ENCODE measurements at regions not wholly inside any gene's neighbourhood (a gene's known extent, or its start where the extent isn't known, plus 50 kb on each side); places are given as distances from the start of the nearest gene placed in this dataset.

DNA sequence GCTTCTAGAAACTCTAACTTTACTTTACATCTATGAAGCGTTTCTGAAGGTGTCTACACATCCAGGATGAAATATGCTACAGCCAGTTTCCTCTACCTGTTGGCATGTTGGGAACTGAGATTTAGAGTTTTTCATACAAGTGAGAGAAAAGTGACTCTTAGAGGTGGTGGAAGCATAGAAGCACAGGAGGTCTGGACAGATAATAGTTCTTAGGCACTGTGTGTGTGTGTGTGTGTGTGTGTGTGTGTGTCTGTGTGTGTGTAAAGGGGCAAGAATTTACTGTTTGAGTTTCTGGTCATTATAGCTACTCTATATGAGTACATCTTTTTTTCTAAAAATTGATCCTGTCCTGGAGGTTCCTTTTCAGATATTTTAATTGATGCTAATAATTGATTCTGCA lies 110.7 kb upstream of the MTPN start:
- no peak overlapping the region for H3K27ac ChIP-seq (ENCODE audit: low read depth, low read length)
- 85% methylated on average over 1 of the region's 1 CpG for WGBS
- 0 out of 2 replicates have a peak, but pooled peaks cover under 1% of the 10 kb centered on the region for H3K9me3 ChIP-seq (ENCODE audit: insufficient read depth, low read depth, low read length)
- H3K4me3 ChIP-seq (ENCODE audit: low read length), result no peak overlapping the region
- no peaks in the 10 kb centered on the region for H3K36me3 ChIP-seq (ENCODE audit: insufficient read depth, low read length)
- H3K9ac ChIP-seq (ENCODE audit: low read depth, low read length), result no peak overlapping the region
- peaks cover 12% of the 10 kb centered on the region; the same call in 1 of the 2 replicates for H3K4me1 ChIP-seq (ENCODE audit: insufficient read depth, low read length)
- H3K27me3 ChIP-seq (ENCODE audit: insufficient read depth, low read length), result no peaks in the 10 kb centered on the region

DNA sequence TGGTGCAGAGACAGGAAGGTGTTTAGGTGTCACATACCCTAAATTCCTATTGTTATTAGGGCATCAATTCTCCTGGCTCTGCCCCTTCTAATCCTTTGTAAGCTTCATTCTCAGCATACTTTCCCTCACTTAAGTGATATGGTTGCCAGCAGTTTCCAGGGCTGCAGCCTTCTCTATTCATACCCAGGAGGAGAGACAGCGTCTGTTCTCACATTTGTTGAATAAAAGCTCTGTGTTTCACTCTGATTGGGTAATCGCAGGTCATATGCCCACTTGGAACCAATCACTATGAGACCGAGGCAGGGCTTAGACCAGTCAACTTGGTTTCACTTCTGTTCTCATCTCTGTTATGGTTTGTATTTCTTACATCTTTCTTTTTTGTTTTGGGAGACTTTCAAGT lies 109.6 kb upstream of the MTPN start:
- peak overlapping the region; percentile 22; the same call in 1 of the 2 replicates for H3K9ac ChIP-seq (ENCODE audit: low read depth, low read length)
- peaks cover 12% of the 10 kb centered on the region; the same call in 1 of the 2 replicates for H3K4me1 ChIP-seq (ENCODE audit: insufficient read depth, low read length)
- WGBS, result 73% methylated on average over 3 of the region's 3 CpGs
- no peaks in the 10 kb centered on the region for H3K9me3 ChIP-seq (ENCODE audit: insufficient read depth, low read depth, low read length)
- peak overlapping the region; percentile 32 for H3K4me3 ChIP-seq (ENCODE audit: low read length)
- no peaks in the 10 kb centered on the region for H3K27me3 ChIP-seq (ENCODE audit: insufficient read depth, low read length)
- H3K27ac ChIP-seq (ENCODE audit: low read depth, low read length), result peak overlapping the region; percentile 42; the same call in 1 of the 2 replicates
- no peaks in the 10 kb centered on the region for H3K36me3 ChIP-seq (ENCODE audit: insufficient read depth, low read length)

DNA sequence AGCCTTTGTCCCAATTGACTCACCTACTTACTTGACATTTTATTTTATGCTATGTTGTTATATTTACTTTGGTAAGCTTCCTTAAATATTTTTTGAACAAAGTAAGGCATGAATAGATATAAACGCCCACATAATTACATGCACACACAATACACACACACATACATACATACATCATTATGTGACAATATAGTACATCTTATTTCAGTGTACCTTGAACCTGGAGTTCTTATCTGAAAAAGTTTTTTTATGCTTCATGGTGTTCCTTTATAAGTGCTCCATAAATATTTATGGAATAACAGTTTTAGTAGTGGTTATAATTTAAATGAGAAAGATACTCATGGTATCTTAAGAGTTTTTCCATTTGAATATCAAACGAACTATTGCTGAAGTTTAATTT lies 102.8 kb upstream of the MTPN start:
- no CpG with 5 or more reads among the region's 2 CpGs for WGBS
- Histone ChIP-seq H3K27ac (ENCODE audit: low read depth, low read length) (no peak overlapping the region), H3K9ac (ENCODE audit: low read depth, low read length) (no peak overlapping the region), H3K27me3 (ENCODE audit: insufficient read depth, low read length) (no peaks in the 10 kb centered on the region), H3K4me1 (ENCODE audit: insufficient read depth, low read length) (no peaks in the 10 kb centered on the region), H3K4me3 (ENCODE audit: low read length) (no peak overlapping the region), H3K9me3 (ENCODE audit: insufficient read depth, low read depth, low read length) (no peaks in the 10 kb centered on the region), H3K36me3 (ENCODE audit: insufficient read depth, low read length) (no peaks in the 10 kb centered on the region)

DNA sequence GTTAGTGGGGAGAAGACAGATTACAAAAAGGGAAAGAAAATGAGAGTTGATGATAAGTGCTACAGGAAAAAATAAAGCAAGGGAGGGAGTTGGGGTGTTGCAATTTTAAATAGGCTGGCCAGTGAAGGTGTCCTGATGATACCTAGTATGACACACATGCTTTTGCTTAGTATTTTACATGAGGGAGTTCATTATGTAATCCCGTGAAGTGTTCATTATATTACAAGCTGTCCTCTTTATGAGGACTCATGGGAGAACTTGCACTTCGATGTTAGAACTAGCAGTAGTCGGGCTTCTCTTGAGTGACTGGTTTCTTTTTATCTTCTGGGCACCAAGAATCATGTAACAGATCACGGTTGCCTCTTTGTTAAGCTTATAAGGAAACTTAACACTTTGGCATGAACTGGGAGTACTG lies 102.3 kb upstream of the MTPN start:
- Histone ChIP-seq H3K4me1 (ENCODE audit: insufficient read depth, low read length) (no peaks in the 10 kb centered on the region), H3K4me3 (ENCODE audit: low read length) (no peak overlapping the region), H3K27ac (ENCODE audit: low read depth, low read length) (no peak overlapping the region), H3K9me3 (ENCODE audit: insufficient read depth, low read depth, low read length) (no peaks in the 10 kb centered on the region), H3K36me3 (ENCODE audit: insufficient read depth, low read length) (no peaks in the 10 kb centered on the region), H3K27me3 (ENCODE audit: insufficient read depth, low read length) (no peaks in the 10 kb centered on the region), H3K9ac (ENCODE audit: low read depth, low read length) (no peak overlapping the region)
- 90% methylated on average over 4 of the region's 4 CpGs for WGBS

DNA sequence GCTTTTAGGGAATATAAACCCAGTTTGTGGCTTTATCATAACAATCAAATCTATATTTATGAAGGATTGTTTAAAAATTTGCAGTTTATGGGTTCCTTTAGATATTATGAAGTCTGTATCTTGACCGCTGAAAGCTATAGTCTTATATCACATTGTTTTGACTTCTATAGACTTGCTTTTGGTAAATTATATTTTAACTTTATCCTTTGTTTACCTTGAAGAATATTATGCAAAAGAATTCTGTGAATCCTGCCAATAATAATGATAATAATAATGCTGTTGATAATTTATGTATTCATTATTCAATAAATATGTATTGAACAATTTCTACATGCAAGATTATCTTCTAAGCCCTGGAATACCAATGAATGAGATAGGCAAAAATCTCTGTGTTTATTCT lies 101.9 kb upstream of the MTPN start:
- Histone ChIP-seq H3K36me3 (ENCODE audit: insufficient read depth, low read length) (no peaks in the 10 kb centered on the region), H3K4me1 (ENCODE audit: insufficient read depth, low read length) (no peaks in the 10 kb centered on the region), H3K9ac (ENCODE audit: low read depth, low read length) (no peak overlapping the region), H3K9me3 (ENCODE audit: insufficient read depth, low read depth, low read length) (no peaks in the 10 kb centered on the region), H3K27me3 (ENCODE audit: insufficient read depth, low read length) (no peaks in the 10 kb centered on the region), H3K4me3 (ENCODE audit: low read length) (no peak overlapping the region), H3K27ac (ENCODE audit: low read depth, low read length) (no peak overlapping the region)
- no CpG with 5 or more reads among the region's 1 CpG for WGBS

DNA sequence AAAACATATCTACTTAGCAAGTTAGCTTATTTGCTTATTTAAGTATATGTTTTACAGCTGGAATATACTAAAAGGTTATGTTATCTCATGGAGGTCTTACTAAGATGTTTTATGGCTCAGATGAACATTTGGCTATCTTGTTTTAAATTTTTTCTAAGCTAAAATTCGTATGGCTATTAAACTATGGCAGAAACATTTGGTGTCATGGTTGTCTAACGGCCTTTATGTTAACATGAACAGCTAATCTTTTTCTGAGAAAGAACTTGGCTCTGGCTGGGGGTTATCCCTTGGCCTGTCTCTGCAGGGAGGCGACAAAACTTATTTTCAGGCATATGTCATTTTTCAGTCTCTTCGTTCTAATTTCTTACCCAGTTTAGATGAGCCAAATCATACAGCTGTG lies 101.5 kb upstream of the MTPN start:
- Histone ChIP-seq H3K9me3 (ENCODE audit: insufficient read depth, low read depth, low read length) (no peaks in the 10 kb centered on the region), H3K27me3 (ENCODE audit: insufficient read depth, low read length) (no peaks in the 10 kb centered on the region), H3K36me3 (ENCODE audit: insufficient read depth, low read length) (no peaks in the 10 kb centered on the region), H3K9ac (ENCODE audit: low read depth, low read length) (no peak overlapping the region), H3K27ac (ENCODE audit: low read depth, low read length) (no peak overlapping the region), H3K4me3 (ENCODE audit: low read length) (no peak overlapping the region), H3K4me1 (ENCODE audit: insufficient read depth, low read length) (no peaks in the 10 kb centered on the region)
- whole genome bisulfite sequencing, result 95% methylated on average over 4 of the region's 4 CpGs

DNA sequence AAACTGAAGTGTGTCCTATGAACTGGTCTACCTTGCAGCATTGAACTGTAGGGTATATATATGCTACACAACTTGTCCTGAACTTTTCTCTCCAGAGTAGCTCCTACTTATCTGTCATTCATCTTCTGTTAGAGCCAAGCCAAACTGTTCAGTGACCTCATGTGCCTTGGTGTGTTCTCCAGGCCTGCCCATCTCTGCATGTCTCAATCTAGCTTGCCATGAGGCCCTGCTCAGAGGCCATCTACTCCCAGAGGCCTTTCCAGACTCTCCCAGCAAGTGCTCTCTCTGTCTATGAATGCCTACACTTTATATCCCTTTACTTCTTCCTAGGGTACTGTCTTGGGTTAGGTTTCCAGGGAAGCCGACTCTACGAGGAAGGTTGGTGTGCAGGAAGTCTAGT lies 99.8 kb upstream of the MTPN start:
- no peaks in the 10 kb centered on the region for H3K36me3 ChIP-seq (ENCODE audit: insufficient read depth, low read length)
- WGBS, result 97% methylated on average over 2 of the region's 2 CpGs
- H3K4me1 ChIP-seq (ENCODE audit: insufficient read depth, low read length), result no peaks in the 10 kb centered on the region
- no peak overlapping the region for H3K4me3 ChIP-seq (ENCODE audit: low read length)
- H3K27me3 ChIP-seq (ENCODE audit: insufficient read depth, low read length), result no peaks in the 10 kb centered on the region
- no peak overlapping the region for H3K27ac ChIP-seq (ENCODE audit: low read depth, low read length)
- H3K9me3 ChIP-seq (ENCODE audit: insufficient read depth, low read depth, low read length), result no peaks in the 10 kb centered on the region
- H3K9ac ChIP-seq (ENCODE audit: low read depth, low read length), result no peak overlapping the region

DNA sequence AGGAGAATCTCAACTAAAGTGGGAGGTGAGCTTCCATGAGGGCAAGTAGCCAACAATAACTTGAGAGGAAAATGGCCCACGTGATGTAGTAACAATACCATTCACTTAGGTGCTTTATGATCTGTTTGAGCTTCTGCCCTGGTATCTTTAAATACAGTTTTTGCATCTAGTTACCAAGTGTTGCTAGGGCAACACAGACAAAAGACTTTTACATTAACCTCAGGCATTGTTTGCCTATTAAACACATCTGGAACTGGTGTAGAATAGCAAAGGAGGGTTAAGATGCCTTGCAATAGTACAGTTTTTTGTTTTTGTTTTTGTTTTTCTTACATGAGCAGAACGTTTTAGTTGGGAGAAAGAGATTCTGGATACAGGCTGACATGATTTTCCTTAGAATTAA lies 97.7 kb upstream of the MTPN start:
- Histone ChIP-seq H3K9ac (ENCODE audit: low read depth, low read length) (no peak overlapping the region), H3K4me3 (ENCODE audit: low read length) (no peak overlapping the region), H3K27ac (ENCODE audit: low read depth, low read length) (no peak overlapping the region), H3K27me3 (ENCODE audit: insufficient read depth, low read length) (no peaks in the 10 kb centered on the region), H3K4me1 (ENCODE audit: insufficient read depth, low read length) (no peaks in the 10 kb centered on the region), H3K36me3 (ENCODE audit: insufficient read depth, low read length) (no peaks in the 10 kb centered on the region), H3K9me3 (ENCODE audit: insufficient read depth, low read depth, low read length) (no peaks in the 10 kb centered on the region)
- 83% methylated on average over 2 of the region's 2 CpGs for WGBS

DNA sequence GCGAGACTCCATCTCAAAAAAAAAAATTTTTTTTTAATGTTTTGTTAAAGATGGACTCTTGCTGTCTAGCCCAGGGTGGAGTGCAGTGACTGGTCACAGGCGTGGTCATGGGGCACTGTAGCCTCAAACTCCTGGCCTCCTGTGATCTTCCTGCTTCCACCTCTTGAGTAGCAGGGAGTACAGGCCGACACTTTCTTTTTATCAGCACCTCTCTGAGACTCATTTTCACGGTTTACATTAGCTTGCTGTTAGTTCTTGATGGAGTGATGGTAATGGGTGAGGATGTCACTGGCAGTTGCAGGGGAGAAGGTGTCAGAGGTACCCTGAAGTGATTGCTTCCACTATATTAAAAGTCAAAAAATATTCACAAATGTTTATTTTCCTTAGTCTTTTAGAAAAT lies 95.3 kb upstream of the MTPN start:
- Histone ChIP-seq H3K27me3 (ENCODE audit: insufficient read depth, low read length) (no peaks in the 10 kb centered on the region), H3K4me3 (ENCODE audit: low read length) (no peak overlapping the region), H3K9me3 (ENCODE audit: insufficient read depth, low read depth, low read length) (no peaks in the 10 kb centered on the region), H3K27ac (ENCODE audit: low read depth, low read length) (no peak overlapping the region), H3K9ac (ENCODE audit: low read depth, low read length) (no peak overlapping the region), H3K36me3 (ENCODE audit: insufficient read depth, low read length) (no peaks in the 10 kb centered on the region), H3K4me1 (ENCODE audit: insufficient read depth, low read length) (no peaks in the 10 kb centered on the region)
- WGBS, result 94% methylated on average over 3 of the region's 4 CpGs

DNA sequence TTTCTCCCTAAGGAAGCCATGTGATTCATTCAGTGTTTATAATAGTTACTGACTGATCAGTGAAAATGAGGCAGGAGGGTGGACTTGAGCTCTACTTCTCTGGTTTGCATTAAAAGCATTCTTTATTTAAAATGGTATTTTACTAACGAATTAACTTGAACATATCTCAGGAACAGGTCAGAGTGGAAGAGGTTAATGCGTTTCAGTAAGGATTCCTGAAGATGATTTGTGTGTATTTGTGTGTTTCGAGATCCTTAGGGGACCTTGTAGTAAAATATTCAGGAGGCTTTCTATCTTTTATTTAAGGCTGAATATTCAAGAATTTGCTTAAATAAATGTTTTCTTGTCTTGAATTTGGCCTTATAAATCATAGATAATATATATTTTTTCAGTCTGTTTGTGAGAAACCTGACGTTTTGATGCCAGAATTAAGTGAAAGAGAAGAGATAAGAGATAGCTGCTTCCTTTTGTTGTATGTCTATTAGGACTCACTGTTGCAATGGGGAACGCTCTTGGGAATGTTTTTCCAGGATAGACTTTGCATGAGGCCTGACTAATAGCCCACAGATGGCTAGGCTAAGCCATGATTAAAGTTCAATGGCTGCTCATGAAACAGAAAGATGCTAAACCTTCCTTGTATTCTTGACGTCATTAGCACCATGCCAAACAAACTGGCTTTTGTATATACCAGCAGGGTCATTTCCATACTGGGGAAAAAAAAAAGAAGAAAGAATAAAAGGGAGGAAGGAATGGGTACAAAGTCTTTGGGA lies 93.8 kb upstream of the MTPN start:
- Histone ChIP-seq H3K9me3 (ENCODE audit: insufficient read depth, low read depth, low read length) (no peaks in the 10 kb centered on the region), H3K9ac (ENCODE audit: low read depth, low read length) (no peak overlapping the region), H3K27ac (ENCODE audit: low read depth, low read length) (no peak overlapping the region), H3K4me1 (ENCODE audit: insufficient read depth, low read length) (no peaks in the 10 kb centered on the region), H3K4me3 (ENCODE audit: low read length) (no peak overlapping the region), H3K36me3 (ENCODE audit: insufficient read depth, low read length) (no peaks in the 10 kb centered on the region), H3K27me3 (ENCODE audit: insufficient read depth, low read length) (no peaks in the 10 kb centered on the region)
- 86% methylated on average over 6 of the region's 6 CpGs for WGBS

DNA sequence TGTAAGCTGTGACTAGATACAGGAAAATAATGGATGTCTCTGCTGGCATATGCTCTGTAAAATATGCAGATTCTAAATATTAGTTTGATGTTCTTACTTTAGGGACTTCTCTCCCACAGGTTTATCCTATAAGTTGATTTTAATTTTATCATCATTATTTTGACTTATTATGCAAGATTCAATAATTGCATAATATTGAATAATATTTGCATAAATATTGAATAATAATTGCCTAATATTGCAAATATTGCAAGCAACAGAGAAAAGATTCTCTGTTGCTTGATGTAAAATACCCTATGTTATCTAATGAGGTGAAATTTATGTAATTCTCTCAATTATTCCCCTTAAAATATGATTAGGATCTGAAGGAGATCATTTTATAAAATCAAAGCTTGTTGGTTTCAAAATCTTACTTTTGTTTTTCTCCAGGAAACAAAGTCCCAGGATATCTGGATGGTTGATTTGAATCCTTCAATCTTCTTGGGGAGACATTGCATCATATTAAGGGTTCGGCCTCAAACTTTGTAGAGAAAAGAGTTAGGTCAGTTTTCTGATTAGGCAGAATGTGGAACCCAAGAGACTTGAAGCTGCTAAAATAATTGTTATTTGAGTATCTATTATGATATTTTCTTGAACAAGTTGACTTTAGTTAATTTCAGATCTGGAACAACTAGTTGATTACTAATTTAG lies 92.8 kb upstream of the MTPN start:
- H3K9me3 ChIP-seq (ENCODE audit: insufficient read depth, low read depth, low read length), result no peaks in the 10 kb centered on the region
- H3K27me3 ChIP-seq (ENCODE audit: insufficient read depth, low read length), result no peaks in the 10 kb centered on the region
- no peaks in the 10 kb centered on the region for H3K36me3 ChIP-seq (ENCODE audit: insufficient read depth, low read length)
- no peak overlapping the region for H3K9ac ChIP-seq (ENCODE audit: low read depth, low read length)
- no peak overlapping the region for H3K27ac ChIP-seq (ENCODE audit: low read depth, low read length)
- H3K4me1 ChIP-seq (ENCODE audit: insufficient read depth, low read length), result no peaks in the 10 kb centered on the region
- WGBS, result 96% methylated on average over 1 of the region's 1 CpG
- H3K4me3 ChIP-seq (ENCODE audit: low read length), result no peak overlapping the region

Data from HUES64 (cell line).